ENCODE measurements at regions not wholly inside any gene's neighbourhood (a gene's known extent, or its start where the extent isn't known, plus 50 kb on each side); places are given as distances from the start of the nearest gene placed in this dataset.
"Not testable (repeated sequence)": the region's sequence is repeated elsewhere in the genome, so short reads cannot be mapped to it uniquely, and the experiment has no call there.

DNA sequence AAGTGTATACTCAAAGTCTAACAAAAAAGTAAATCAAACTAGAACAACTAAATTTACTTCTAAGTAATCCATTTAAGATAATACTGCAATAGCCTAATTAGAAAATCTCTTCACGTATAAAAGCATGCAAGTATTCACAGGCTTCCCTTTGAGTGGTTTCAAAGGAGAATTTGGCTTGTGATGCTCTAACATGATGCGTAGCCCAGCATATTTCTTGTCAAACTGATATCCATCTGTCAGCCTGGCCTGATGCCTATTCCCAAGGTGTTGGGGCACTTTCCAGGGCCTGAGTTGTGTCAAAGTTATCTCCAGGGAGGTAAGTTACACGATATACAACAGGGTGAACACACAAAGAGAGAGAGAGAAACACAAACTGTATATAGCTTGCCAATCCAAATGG is 287.0 kb upstream of the MAGEB18 start:
- DNase-seq (ENCODE audit: low spot score) = no peak

DNA sequence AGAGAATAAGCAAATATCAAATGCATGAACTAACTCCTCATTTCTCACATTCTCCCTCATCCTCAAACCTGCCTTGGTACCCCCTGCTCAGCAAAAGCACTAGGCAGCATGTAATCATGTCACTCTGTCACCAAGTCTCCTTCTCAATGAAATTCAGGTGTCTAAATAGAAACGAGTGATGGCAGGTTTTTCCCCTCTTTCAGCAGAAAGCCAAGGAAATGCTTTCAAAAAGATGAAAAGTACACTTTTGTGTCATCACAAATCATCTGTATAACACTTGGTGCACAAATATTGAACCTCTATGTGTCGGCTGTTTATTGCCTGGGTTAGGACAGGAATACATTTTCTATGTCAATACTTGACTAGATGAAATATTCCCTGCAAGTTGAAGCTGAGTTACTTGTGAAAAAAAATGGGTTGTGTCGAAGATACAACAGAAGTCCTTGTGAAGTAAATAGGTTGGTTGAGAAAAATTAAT is 285.1 kb upstream of the MAGEB18 start:
- DNase-seq (ENCODE audit: low spot score) = no peak

DNA sequence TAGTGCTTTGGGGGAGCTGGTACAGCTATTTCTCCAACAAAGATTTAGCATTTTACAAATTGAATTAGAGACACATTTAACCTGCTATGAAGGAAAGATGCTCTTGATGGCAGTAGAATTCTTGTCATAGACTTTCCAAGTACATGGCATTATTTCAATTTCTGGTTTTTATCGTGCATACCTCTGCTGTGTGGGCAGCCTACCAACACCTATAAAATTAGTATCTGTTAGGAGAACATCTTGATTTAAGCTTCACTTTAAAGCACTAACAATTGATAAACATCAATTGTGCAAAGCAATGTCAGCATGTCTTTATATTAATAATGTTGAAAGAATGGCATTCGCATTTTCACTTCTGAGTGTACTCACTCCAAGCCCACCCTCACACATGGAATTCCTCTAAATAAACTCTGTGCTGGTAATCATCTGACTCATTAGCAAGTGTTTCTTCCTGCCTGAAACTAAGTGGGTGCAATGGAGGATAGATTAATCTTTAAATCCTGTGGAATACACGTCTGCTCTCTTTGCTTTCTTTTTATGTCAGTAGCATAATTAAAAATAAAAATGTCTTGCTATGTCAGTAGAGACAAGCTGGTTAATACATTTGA is 279.8 kb upstream of the MAGEB18 start:
- no peak for DNase-seq (ENCODE audit: low spot score)

DNA sequence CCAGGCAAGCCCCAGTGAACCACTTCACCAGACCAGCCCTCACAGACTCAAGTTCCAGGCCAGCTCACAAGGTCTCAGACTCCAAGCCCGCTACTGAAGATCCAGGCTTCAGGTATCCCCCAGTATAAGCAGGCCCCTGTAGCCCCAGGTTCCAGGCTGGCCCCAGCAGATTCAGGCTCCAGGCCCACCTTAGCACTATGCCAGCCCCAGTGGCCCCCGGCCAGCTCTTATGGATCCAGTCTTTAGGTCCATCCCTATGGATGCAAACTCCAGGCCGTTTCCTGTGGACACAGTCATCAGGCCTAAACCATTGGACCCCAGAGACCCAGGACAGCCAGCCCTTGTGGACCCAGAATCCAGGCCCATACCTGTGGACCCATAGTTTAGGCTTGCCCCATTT is 277.8 kb upstream of the MAGEB18 start:
- no peak for DNase-seq (ENCODE audit: low spot score)

DNA sequence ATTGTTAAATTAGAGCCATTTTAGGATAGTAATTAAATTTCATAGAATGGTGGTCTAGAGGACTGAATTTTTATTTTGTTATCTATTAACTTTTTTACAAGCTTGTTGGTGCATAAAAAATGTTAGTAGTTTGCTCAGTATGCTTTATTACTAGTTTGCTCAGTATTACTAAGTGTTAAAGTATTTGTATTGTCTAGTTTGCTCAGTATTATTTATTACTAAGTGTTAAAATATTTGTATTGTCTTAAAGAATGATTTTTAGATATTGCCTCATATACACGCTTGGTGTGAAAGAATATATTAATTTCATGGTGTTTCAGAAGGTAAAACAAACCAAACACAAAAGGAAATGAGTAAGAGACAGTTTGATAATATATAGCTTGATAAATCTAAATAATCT is 268.4 kb upstream of the MAGEB18 start:
- DNase-seq (ENCODE audit: low spot score) = no peak

DNA sequence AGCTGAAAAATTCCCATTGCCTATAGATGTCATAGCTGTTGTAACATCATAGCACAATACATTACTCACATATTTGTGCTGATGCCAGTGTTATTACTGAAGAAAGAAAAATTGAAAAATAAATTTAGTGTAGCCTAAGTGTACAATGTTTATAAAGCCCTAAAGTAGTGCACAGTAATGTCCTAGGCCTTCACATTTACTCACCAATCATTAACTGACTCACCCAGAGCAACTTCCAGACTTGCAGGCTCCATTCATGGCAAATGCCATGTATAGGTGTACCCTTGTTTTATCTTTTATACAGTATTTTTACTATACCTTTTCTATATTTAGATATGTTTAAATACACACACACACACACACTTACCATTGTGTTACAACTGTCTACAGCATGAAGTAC is 265.4 kb upstream of the MAGEB18 start:
- DNase-seq (ENCODE audit: low spot score) = no peak

DNA sequence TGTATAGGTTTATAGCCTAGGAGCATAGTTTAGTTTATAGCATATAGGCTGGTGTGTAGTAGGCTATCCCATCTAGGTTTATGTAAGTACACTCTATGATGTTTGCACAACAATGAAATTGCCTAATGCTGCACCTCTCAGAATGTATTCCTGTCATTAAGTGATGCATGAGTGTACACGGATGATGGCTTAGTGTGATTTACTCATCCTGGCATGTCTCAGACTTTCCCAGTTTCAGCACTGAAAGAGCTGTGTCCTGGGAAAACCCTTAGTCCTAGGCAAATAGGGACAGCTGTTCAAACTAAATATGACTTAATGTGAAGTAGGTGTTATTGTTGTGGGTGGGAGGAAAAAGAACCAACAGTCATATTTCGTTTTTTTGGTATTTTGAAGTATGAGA is 264.9 kb upstream of the MAGEB18 start:
- DNase-seq (ENCODE audit: low spot score) = no peak

DNA sequence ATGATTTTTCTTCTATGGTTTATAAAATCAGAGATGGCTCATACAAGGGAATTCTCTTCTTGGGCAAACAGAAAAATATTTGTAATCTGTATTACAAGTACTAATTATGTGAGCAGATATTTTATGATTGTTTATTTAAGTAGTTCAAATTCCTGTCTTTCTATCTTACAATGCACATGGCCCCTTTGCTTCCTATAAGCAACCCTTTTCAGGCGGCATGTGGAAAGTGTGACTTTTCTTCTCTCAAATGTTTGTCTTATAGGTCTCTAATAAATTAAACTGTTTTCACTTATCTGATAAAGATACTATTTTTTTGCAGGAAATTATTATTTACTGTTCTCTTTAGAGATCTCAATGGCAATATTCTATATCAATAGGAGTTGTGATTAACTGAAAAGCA is 259.3 kb upstream of the MAGEB18 start:
- DNase-seq (ENCODE audit: low spot score) = no peak

DNA sequence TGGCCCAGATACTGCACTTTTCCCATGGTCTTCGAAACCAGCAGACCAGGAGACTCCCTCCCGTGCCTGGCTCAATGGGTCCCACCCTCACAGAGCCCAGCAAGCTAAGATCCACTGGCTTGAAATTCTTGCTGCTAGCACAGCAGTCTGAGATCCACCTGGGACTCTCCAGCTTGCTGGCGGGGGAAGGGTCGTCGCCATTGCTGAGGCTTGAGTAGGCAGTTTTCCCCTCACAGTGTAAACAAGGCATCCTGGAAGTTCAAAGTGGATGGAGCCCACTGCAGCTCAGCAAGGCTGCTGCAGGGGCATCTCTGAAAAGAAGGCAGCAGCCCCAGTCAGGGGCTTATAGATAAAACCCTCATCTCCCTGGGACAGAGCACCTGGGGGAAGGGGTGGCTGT is 255.6 kb upstream of the MAGEB18 start:
- DNase-seq (ENCODE audit: low spot score) = not testable (repeated sequence)

DNA sequence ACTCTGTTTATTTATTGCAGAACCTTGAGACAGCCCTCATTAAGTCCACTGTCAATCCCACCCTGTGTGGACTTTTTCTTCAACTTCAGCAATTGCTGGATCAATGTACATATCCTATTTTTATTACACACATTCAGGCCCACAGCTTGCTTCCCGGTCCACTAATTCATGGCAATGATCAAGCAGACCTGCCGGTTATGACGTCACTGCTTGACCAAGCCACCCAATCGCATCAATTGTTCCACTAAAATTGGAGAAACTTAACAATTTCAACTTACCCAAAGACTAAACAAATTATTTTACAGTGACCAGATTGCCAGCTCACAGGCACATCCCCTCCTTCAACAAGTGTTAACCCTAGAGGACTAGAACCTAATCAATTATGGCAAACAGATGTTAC is 240.4 kb upstream of the MAGEB18 start:
- no peak for DNase-seq (ENCODE audit: low spot score)

DNA sequence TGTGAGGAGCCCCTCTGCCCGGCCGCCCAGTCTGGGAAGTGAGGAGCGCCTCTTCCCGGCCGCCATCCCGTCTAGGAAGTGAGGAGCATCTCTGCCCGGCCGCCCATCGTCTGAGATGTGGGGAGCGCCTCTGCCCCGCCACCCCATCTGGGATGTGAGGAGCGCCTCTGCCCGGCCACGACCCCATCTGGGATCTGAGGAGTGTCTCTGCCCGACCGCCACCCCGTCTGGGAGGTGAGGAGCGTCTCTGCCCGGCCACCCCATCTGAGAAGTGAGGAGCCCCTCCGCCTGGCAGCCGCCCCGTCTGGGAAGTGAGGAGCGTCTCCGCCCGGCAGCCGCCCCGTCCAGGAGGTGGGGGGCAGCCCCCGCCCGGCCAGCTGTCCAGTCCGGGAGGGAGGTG is 232.4 kb upstream of the MAGEB18 start:
- DNase-seq (ENCODE audit: low spot score) = not testable (repeated sequence)

DNA sequence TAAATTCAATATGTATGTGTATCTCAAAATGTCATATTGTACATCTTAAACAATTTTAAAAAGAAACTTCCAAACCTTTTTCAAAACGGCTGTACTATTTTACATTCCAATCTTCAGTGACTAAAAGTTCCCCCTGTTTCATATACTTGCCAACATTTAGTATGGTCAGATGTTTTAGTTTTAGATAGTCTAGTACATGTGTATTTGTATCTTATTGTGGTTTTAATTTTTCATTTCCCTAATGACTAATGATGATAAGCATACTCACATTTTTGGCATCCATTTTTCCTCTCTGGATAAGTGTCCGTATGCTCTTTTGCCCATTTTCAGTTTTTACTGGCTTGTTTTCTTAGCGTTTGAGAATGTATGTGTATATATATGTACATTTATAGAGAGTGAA is 212.2 kb upstream of the MAGEB18 start:
- DNase-seq (ENCODE audit: low spot score) = no peak

DNA sequence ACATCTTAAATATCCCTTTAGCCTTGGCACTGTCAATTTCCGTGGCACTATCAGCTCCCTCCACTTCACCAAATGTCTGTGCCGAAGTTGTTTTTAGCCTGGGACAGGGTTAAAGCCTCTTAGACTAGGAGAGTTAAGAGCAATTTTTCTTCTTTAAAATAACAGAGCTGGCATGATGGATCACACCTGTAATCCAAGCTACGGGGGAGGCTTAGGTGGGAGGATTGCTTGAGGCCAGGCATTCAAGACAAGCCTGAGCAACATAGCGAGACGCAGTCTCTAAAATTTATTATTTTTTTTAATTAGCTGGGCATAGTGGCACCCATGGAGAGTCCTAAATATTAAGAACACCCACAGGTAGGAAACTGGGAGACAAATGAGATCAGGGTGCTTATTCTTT is 209.8 kb upstream of the MAGEB18 start:
- no peak for DNase-seq (ENCODE audit: low spot score)

DNA sequence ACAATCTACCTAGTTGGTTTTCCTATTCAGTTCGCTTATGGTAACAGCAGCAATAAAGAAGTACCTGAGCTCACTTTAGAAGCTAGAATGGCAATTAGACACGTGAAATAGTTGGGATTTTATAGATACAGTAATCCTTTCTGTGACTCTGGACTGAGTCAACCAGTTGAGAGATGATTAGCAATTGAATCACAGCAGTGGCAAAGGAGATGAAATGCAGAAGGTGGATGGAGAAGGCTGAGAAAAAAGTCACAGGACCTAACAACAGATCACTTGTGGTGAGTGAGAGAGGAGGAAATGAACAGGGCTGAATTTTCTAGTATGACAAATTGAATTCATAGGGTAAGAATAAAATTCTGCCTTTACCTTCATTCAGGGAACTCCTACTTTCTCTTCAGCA is 197.1 kb upstream of the MAGEB18 start:
- DNase-seq (ENCODE audit: low spot score) = no peak

DNA sequence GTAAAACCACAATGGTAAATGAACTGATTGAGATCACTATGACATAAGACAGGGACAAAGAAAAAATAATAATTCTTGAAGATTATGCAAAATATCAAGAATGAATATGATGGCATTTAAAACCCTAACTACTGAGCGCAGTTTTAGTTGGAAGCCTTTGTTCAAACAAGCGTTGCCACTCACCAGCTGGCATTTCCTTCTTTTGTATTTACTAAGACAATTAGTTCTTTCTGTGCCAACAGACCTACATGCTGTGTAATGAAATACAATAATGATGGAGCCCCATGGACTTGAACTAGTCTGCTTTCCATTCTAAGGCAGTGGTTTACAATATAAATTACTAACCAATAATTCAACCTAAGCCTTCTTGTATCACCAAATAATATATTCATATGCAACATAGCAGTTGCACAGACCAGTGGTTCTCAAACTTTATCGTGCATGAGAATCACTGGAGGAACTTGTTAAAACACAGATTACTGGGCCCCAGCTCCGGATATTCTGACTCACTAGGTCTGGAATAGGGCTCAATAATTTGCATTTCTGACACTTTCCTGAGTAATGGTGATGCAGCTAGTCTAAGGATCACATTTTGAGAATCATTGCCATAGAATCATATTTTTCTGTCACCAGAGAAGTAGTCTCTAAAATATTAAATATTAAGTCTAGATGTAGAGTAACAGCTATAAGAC is 196.4 kb upstream of the MAGEB18 start:
- DNase-seq (ENCODE audit: low spot score) = no peak

DNA sequence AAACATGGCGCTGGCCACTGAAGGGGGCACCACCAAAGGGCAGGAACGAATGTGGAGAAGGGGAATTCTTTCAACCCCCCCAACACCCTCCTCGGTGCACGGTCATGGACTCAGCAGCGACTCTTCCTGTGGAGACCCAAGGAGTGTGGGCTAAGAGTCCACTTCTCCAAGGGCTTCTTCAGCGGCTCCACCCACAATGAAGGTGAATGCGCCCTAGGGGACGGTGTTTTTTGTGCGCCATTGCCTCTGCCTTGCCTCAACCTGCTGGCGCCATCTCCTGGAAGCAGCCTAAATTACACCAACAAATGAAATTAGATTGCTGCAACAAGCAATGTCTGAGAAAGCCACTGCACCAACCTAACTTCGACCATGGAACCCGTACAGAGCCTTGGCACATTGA is 169.2 kb upstream of the MAGEB18 start:
- peak; percentile 64 for DNase-seq (ENCODE audit: low spot score)

DNA sequence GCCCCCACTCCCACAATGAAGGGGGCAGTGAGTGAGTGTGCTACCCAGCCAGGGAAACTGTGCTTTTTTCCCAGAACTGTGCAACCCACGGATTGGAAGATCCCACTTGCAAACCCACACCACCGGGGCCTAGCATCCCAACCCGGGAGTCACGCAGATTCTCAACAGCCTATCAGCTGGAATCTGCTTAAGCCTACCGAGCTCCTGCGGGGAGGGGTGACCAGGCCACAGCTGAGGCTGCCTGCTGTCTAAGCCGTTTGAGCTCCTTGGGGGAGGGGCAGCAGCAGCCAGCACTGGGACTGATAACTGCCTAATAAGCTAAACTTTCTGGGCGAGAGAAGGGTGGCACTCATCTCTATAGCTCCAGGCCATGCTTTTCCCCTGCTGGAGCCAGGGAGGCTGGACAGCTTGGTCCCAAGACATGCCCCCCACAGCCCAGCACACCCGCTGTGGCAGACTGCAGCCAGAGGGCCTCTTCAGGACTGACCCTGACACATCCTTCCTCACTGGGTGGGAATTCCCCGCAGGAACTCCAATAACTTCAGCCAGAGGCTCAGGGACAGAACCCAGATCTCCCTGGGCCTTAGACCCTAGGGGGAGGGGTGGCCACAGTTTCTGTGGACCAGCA is 161.3 kb upstream of the MAGEB18 start:
- DNase-seq (ENCODE audit: low spot score) = peak; percentile 32

DNA sequence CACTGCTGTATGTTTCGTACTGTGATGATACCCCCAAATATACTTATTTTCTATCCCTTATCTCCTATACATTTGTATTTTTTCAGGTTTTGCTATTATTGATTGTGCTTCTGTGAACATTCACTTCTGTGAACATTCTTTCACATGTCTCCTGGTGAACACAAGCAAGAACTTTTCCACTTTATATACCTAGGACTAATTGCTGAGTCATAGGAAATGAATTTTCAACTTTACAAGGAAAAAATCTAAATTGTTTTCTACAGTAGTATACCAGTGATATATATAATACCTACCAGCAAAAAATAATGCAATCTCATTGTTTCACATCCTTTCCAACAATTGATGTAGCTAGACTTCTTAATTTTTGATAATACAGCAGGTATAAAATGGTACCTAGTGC is 139.5 kb upstream of the MAGEB18 start:
- DNase-seq (ENCODE audit: low spot score) = no peak

DNA sequence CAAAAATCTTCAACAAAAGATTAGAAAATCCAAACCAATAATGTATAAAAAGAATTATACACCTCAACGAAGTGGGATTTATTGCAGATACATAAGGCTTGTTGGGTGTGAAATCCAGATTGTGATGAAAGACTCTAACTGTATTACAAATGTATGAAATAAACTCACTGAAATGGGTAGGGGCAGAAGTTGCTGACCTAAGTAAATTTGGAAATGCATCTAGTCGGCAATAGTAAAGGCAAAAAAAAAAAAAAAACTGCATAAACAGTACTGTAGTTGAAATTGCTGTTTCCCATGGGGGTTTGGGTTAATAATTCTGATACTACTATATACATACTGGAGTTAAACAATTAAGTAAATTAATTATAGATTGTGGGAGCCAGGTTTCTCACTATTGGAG is 130.7 kb upstream of the MAGEB18 start:
- no peak for DNase-seq (ENCODE audit: low spot score)

DNA sequence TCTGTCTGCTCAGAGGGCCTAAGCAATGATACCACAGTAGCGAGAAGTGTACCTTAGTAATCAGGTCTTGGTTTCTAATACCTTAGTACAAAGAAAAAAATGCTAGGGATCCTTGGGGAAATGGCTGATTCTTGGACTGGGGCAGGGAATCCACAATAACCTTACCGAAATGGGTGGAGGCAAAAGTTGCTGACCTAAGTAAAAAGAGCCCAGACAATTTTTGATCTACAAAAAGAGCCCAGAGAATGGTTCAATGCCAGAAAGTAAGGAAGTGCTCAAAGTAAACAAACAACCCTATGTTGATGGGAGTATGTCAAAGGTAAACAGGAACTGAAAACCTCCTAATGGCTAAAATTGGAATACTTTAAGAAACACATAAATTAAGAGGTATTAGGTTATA is 130.1 kb upstream of the MAGEB18 start:
- no peak for DNase-seq (ENCODE audit: low spot score)

DNA sequence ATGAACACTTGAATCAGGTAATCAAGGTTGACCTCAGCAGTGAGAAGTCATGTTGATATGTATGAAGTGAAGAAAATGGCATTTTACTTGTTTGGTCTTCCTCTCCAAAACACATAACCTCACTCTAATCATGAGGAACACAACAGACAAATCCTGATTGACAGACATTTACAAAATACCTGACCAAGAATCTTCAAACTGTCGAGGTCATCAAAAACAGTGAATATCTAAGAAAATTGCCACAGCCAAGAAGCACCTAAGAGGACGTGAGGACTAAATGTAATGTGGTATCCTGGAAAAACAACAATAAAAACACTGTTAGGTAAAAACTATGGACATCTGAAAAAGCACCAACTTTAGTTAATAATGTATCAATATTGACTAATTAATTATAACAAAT is 129.5 kb upstream of the MAGEB18 start:
- no peak for DNase-seq (ENCODE audit: low spot score)

DNA sequence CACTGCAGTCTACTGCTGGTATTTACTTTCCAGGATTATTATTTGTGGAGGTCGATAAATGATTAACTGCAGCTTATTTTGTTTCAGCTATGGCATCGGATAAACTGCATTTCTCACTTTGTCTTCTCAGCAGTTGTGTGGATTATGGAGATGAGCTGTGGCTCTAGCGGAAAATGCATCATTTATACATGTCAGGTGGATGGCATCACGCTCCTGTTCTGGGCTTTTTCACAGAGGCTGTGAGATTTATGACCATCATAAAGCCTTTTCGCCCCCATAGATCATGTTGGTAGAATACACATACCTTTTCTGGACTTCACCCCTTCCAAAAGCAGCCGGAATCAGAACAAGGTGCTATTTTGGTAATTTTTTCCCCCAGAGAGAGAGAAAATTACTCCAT is 118.8 kb upstream of the MAGEB18 start:
- DNase-seq (ENCODE audit: low spot score) = no peak

DNA sequence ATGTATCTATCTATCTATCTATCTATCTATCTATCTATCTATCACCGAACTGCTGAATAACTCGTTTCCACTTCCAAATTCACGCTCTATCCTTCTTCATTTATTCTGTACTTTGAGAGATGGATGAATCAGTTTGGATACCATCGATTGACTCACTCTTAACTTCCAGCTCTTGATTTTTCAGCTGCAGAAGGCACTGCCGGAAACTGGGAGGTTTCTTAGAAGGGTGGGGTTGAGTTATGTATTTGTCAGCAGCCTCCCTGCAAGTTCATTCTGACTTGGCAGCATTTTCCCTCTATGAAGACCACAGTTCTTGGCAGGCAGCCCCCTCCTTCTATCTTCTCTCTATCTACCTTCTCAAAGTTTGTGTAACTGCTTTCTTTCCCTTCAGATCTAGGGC is 112.0 kb upstream of the MAGEB18 start:
- no peak for DNase-seq (ENCODE audit: low spot score)

All from D341Med (cell line).